HEK293 (cell line): ENCODE measurements at regions not wholly inside any gene's neighbourhood (a gene's known extent, or its start where the extent isn't known, plus 50 kb on each side); places are given as distances from the start of the nearest gene placed in this dataset.

Experiments used
- CTCF ChIP-seq: fragments of 450-650 bp; formaldehyde crosslinking; IDR thresholded peaks from 2 replicates; pipeline ENCODE4 v1.5.1; 2016; ENCODE audit warnings: missing biosample characterization, missing genetic modification characterization
- ZNF677 ChIP-seq: fragments of 450-650 bp; IDR thresholded peaks from 2 replicates; pipeline ENCODE4 v1.5.0; 2018; ENCODE audit warnings: missing biosample characterization, mild to moderate bottlenecking, missing genetic modification characterization, moderate library complexity

DNA sequence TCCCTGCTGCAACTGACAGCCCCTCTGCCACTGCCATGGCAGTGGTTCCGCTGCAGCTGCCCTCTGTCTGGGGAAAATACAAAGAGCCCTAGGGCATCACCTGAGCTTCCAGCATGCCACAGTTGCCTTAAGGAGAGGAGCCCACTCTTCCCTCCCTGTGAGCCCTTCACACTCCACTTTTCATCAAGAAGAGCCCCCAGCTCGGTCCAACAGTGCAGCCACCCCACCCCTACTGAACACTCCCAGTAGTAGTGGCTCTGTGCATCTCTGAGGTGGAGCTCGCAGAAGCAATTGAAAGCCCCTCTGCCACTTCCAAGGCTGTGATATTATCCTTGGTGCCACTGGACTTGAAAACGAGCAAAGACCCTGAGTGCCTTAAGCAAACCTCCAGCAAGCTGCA lies 696.8 kb upstream of the COX7C start:
- no peak for TF ChIP-seq CTCF
- TF ChIP-seq ZNF677 (tag by site-specific recombination): no peak
